Hepatic stellate cell (primary cell): ENCODE measurements at regions not wholly inside any gene's neighbourhood (a gene's known extent, or its start where the extent isn't known, plus 50 kb on each side); places are given as distances from the start of the nearest gene placed in this dataset.
A peak's percentile ranks its signal among the peaks of the same experiment; 100 is the strongest.
"Not testable (repeated sequence)": the region's sequence is repeated elsewhere in the genome, so short reads cannot be mapped to it uniquely, and the experiment has no call there.

Experiments used
- DNase-seq: peaks from one replicate; pipeline ENCODE4 v3.0.0; 2011; ENCODE audit warnings: low spot score

DNA sequence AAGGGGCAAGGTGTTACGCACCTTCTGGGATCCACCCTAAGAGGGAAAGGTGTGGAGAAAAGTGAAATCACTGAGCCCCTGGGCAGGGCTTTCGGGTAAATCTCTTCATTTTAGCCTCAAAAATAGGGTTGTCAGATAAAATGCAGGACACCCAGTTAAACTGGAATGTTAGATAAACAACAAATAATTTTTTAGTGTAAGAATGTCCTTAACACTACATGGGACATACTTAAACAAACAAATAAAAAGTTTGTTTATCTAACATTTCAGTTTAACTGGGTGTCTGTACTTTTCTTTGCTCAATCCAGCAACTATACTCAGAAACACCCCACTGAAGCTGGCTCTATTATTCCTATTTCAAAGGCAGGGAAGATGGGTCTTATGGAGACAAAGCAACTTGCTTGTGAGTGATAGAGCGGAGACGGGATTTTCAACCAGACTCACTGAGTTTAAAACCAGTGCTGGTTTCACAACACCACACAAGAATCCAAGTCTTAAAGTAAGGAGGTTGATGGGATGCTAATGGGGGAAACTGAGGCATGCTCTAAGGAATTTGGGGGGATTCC is 144.8 kb upstream of the RBPJ start:
- no peak for DNase-seq

DNA sequence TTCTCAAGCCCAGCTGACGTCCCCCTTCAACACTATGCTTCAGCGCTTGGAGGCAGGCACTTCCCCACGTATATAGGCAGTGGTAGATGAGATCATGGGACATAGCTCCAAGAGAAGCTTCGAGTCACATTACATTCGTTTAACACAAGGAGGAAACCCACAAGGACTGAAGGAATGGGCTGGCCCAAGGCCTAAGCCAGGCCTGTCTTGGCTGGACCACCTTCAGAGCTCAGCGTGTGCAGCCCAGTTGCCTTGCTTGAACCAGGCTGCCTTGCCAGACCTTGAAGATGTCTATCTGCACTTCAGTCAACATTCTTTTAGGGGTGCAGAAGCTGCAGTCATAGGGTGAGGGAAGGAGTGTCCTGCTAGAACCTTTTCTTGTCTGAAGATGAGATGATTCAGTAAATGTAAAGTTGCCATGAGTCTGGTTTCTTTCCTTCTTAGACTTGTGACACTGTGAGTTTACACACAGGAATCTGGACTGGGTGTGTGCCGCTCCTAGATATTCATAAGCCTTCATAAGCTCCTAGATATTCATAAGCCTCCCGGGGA is 144.1 kb upstream of the RBPJ start:
- DNase-seq = peak; percentile 23

DNA sequence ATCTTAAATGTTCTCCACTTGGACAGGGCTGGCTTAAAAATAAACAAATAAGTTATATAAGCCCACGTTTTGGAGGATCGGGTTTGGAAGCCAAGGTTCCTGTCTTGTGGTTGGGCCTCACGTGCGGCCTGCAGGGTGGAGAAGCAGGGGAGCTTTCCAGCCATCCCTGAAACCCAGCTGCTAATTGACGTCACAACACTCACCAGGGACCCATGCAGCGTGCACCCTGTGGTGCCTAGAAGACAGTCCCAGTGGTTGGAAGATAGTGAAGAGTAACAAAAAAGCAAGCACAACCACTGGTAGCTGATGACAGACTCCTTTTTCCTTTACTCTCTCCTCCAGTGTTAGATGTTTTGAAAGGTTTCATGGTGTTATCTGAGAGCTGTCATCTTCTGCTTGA is 142.0 kb upstream of the RBPJ start:
- no peak for DNase-seq

DNA sequence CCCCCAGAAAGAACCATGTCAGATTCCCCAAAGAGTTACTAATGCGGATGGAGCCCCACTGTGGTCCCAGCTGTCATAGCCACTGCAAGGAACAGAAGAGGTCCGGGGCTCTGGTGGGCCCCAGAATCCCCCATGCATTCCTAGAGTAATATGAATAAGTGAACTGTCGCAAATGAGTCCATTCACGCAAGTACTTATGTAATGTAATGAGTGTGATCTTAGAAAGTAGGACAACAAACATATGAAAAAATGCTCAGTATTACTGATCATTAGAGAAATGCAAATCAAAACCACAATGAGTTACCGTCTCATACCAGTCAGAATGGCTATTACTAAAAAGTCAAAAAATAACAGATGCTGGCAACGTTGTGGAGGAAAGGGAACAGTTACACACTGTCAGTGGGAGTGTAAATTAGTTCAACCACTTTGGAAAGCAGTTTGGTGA is 141.5 kb upstream of the RBPJ start:
- no peak for DNase-seq

DNA sequence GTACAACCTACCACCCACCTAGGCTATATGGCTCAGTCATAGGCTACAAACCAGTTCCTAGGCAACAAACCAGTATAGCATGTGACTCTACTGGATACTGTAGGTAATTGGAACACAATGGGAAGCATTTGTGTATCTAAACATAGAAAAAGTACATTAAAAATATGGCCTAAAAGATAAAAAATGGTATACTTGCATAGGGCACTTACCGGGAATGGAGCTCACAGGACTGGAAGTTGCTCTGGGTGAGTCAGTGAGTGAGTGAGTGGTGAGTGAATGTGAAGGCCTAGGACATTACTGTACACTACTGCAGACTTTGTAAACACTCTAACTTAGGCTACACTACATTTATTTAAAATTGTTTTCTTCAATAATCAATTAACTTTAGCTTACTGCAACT is 139.2 kb upstream of the RBPJ start:
- no peak for DNase-seq

DNA sequence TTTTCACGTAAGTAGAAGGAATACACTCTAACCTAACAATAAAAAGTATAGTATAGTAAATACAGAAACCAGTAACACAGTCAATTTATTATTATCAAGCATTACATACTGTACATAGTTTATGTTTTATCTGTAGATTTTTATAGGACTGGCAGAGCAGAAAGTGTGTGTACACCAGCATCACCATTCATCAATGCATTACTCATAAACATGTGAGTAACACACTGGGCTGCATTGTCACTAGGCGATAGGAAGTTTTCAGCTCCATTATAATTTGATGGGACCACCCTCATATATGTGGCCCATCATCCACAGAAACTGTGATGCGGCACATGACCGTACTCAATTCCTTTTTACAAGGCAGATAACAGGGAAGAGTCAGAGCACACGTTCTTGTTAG is 137.8 kb upstream of the RBPJ start:
- DNase-seq = no peak

DNA sequence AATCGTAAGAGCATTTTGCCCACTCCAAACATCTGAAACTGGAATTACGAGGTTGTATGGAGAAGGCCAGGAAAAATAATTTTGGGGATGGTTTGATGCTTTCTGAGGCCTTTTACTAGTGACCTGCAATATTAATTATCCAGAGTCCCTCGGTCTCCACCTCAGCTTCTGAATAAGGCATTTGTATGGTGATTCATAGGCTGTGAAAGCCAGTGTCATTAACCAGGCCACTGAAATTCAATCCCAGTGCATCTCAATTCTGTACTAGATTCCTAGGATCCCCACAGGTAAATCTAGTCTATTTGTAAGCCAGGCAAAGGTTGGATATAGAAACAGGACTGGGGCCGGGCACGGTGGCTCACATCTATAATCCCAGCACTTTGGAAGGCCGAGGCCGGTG is 135.4 kb upstream of the RBPJ start:
- no peak for DNase-seq

DNA sequence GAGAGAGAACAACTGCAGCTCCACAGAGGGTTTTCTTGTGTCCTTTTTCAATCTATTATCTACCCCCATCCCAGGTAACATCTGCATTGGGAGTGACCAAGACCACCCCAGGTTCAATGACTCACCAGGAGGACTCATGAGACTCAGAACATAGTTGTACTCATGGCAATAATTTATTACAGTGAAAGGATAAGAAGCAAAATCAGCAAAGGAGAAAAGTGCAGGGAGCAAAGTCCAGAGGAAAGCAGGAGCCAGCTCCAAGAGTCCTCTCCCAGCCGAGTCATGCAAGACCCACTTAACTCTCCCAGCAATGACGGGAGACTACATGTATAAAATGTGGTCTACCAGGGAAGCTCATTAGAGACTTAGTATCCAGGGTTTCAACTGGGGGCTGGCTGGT is 129.5 kb upstream of the RBPJ start:
- no peak for DNase-seq

DNA sequence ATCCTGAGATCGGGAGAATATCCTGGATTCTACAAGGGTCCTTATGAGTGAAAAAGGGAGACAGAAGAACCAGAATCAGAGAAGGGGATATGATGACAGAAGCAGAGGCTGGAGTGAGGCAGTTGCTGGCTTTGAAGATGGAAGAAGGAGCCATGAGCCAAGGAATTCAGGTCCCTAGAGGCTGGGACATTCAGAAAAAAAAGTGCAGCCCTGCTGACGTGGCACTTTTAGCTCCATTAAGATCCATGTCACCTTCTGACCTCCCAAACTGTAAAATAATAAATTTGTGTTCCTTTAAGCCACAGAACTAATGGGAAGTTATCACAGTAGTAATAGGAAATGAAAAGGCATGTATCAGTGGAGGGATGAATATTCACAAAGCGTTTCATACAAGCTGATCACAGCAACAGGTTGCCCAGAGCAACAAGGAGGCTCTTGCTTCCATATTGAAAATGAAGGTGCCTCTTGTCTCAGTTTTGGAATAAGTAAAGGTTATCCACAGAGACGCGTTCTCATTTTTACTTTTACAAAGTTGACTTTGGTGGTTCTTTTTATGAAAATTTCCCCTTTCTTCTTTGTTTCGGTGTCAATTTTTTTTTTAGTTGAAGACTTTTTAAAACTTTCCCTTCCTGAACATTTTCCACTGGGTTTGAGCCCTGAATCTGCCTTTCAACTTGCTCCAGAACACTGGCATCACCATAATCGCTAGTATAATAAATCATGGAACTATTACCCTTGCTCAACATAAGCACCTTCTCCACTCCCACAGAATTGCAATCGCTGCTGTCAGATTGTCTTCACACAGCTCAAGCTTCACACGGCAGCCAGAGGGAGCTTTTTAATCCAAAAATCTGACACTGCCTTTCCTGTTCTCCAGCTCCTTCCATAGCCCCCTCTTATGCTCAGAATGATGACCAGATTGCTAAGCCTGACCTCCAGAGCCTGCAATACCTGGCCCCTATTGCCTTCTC is 127.6 kb upstream of the RBPJ start:
- DNase-seq = no peak

DNA sequence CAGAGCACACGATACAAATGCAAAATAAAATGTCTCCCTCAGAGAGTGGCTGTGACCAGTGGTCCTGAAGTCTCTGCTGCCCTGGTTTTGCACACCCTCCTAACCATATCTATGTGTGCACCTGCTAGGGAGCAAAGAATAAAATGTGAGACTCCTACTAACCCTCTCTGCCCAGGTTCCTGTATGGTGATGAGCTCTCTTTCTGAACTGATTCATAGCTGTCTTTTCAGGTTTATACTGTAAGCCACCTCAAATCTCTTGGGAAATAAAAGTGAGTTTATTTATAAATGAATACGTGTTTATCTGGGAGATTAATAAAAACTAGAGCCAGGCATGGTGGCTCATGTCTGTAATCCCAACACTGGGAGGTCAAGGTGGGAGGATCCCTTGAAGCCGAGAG is 126.0 kb upstream of the RBPJ start:
- DNase-seq = no peak

DNA sequence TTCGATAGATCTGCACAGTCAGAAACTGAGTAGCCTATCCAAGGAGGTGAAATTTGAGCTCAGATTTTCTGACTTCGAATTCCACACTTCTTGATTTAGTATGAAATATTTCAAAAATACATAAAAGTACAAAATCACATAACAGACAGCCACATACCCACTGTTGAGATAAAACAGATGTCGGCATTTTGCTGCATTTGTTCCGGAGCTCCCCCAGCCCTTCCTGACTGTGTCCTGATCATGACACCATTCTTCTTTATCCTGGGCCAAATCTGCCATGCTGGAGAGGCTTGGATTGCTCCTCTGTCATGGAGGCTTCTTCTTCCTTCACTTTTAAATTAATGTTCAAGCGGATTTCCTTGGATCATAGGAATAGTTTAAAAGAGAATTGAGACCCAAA is 124.2 kb upstream of the RBPJ start:
- no peak for DNase-seq

DNA sequence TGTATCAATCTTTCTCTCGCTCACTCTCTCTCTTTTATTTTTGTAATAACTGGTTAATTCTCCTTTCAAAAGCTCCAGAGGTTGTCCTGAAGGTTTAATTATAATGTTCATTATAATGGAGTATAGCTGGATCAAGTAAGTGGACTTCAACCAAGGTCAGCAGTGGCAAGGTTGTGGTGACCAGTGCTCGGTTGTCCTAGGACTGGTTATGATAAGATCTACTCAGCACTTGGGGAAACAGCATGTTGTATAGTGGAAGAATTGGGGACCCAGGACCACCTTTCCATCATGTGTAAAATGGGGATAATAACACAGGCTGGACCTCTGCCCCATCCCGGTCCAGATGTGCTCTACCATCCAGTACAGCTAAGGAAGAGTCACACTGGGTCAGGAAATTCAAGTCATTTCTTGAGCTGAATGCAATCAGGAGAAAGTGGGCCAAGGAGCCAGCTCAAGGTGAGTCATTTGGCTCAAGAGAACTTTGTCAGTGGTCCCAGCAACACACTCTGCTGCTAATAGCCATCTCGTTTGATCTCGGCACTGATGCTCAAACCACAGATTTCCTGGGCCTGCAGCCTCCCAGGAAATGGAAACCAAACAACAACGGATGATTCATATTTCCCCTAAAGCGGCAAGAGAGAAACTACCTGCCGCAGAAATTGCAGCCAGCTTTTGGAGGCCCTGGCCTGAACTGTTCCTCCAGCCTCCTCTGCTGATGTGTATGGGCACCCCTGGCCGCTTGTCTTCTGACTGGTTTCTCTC is 123.6 kb upstream of the RBPJ start:
- DNase-seq = peak; percentile 57

DNA sequence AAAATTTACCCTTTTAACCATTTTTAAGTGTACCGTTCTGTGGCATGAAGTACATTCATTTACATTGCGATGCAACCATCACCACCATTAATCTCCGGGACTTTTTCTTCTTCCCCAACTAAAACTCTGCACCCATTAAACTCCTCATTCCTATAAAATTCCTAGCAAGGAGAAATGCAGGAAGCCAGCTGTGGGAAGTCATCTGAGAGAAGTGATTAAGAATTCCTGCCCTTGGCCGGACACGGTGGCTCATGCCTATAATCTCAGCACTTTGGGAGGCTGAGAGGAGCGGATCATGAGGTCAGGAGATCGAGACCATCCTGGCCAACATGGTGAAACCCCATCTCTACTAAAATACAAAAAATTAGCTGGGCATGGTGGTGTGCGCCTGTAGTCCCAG is 121.9 kb upstream of the RBPJ start:
- not testable (repeated sequence) for DNase-seq

DNA sequence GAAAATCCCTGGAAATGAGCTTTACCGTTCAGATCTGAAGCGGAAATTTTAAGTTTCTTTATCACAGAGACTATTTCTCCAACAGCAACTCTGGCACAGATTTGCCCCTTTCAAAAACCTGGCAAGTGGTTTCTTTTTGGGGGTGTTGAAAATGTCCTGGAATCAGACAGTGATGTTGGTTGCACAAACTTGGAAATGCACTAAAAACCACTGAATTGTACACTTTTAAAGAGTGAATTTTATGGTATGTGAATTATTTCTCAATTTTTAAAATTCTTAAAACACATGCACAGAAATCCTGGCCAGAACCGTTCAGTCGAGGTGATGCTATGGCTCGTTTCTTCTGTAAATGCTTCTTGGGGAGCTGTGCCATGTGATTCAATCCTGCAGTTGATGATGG is 121.2 kb upstream of the RBPJ start:
- DNase-seq = no peak

DNA sequence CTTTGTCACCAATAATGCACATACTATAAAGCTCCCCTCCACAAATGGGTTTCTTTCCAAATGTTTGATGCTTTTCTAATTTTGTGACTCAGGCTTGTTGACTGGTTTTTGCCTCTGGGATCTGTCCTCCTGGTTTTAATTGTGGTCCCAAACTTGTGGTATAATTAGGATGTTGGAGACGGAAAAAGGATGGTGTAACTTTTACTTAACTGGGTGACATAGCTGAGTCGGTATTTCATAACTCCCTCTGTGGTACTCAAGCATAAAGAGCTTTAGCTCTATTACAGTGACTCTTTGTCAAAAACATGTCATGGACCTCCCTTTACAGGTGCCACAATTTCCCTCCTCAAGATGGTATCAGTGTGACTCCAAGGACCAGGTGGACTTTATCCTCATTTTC is 119.7 kb upstream of the RBPJ start:
- no peak for DNase-seq

DNA sequence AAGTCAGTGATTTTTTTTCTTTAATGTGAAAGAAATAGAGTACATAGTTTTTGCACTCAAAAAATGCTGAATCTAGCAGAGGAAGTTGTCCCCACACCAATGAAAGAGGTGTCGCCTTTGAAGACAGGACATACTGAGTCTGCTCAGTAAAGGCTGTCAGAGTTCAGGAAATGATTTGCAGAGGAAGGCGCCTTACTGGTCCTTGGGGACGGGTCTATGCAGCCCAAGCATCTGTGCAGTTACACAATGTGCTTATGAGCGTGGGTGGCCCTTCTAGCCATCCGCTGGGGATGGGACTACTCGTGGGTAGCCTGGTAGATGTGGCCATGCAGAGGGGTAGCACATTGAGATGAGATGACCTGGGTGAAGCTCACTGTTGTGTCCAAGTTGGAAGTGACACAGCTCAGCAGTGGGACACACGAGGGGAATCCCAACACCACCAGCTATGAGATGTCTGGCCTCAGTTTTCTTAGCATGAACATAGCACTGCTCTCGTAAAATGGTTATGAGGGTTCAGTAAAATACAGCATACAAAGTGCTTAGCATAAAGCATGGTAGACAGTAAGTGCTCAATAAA is 116.5 kb upstream of the RBPJ start:
- DNase-seq = no peak

DNA sequence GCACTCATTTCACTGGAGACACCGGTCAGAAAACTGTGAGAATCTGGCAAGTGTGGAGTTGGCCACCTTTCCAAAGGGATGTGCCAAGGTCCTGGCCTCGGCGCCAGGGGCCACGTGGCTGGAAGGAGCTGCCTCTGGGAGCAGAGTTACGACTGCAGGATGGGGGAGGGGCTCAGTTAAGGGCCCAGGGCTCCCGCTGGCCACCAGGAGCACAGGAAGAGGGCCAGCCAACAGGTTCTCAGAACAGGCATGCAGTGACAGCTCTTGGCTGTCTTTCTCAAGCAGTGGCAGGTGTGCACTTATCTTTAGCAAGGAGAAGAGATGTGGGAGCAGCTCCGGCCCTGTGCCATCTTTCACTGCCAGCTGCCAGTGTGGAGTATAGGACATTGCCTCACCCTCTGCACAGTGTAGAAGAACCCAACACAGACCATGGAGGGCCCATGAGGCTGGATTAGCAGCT is 115.9 kb upstream of the RBPJ start:
- no peak for DNase-seq

DNA sequence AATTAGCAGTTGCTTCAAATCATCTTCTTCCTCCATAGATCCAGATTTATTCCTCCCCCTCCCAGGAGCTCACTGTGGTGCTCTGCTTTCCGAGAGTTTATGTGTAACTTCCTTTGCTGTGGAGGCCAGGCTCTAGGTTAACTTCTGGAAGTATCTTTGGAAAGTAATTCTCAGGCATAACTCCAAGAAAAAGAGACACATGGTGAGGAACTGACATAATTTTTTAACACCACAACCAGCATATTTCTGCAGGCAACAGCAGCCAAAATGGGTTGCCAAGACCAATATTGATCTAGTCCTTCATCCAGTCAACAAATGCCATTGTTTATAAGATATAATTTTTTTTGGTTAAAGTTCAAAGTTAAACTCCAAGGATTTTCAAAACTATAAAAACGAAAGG is 114.5 kb upstream of the RBPJ start:
- peak; percentile 59 for DNase-seq

DNA sequence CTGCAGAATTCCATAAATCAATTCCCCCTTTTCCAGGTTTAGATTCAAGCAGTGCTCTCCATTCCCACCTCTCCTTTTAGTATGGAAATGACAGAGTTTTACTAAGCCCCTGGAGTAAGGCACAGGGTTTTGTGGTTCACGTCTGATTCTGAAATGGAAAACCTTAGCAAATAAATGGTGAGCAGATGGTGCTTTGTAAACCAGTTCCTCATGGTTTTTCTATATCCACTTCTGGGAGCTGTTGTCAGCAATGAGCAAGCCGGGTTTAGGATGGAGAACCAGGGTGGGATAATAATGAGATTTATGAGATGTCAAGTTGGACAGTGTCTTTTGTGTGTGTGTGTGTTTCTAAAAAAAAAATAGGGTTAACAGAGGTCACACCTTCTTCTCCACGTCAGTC is 113.8 kb upstream of the RBPJ start:
- no peak for DNase-seq

DNA sequence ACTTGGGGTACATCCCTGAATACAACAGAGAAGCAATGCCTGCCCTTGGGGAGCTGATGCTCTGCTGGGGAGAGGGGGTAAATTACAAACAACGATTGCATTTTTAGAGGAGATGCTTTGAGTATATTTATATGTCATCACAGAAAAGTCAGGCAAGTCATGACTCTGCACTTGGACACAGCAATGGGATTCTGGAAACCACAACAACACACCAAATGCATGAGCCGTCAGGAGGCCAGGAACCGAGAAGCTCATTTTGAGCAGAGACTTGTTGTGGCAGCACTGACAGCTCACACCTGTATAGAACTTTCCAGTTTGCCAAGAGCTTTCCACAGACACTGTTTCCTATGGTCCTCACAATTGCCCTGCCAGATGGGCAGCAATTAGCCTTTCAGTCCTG is 113.2 kb upstream of the RBPJ start:
- DNase-seq = no peak

DNA sequence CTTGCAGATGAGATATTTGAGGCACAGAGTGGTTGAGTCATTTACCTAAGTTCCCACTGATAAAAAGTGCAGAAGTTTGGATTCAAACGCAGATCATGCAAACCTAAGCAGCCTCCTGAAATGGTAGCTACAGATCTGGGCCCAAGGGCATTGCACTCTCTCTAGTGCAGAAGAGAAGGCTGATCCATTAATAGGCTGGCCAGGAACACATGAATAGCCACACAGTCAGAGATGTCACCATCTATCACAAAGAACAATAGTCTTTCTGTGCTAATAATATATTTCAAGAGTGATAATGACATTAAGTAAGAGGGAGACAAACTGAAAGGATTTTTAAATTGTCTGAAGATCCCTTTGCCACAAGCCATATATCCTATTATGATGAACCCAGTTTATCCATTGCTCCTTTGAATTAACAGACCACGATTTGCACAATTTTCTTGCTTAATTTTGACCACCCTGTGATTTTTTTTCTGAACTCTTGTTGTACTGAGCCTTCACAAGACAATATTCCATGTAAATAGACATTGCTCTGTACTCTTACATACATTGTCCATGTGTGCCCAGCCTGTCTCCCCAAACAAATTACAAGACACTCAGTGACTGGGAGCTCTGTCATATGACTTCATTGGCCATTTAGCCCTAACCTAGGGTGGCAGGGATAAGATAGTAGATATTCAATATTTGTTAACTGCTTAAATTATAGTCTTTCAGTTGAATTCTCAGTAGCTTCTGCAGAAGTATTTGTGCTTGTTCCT is 112.4 kb upstream of the RBPJ start:
- DNase-seq = no peak
